Endodermal cell (in vitro differentiated cells): ENCODE measurements at regions not wholly inside any gene's neighbourhood (a gene's known extent, or its start where the extent isn't known, plus 50 kb on each side); places are given as distances from the start of the nearest gene placed in this dataset.

Source experiments
- DNase-seq: peaks from one replicate; pipeline ENCODE4 v3.0.0-alpha.2; 2017
- H3K27ac ChIP-seq: 2 replicates; pipeline ENCODE4 v1.5.1; 2013; ENCODE audit warnings: mild to moderate bottlenecking, low read depth, low read length, moderate library complexity
- H3K27me3 ChIP-seq: 2 replicates; pipeline ENCODE4 v1.6.1; 2013; ENCODE audit warnings: mild to moderate bottlenecking, low read length, moderate library complexity; ENCODE audit not compliant: insufficient read depth, control insufficient read depth, poor library complexity, severe bottlenecking
- H3K36me3 ChIP-seq: 2 replicates; pipeline ENCODE4 v1.7.0; 2013; ENCODE audit warnings: mild to moderate bottlenecking, low read length, moderate library complexity; ENCODE audit not compliant: control insufficient read depth, insufficient read depth
- H3K4me1 ChIP-seq: one replicate; pipeline ENCODE4 v1.7.0; 2013; ENCODE audit warnings: low read length; ENCODE audit not compliant: control insufficient read depth, insufficient read depth
- H3K4me3 ChIP-seq: 2 replicates; pipeline ENCODE4 v1.5.1; 2013; ENCODE audit warnings: mild to moderate bottlenecking, low read length, moderate library complexity
- H3K9ac ChIP-seq: 2 replicates; pipeline ENCODE4 v1.6.1; 2013; ENCODE audit warnings: mild to moderate bottlenecking, low read length, moderate library complexity; ENCODE audit not compliant: poor library complexity, severe bottlenecking; ENCODE audit errors: extremely low read depth
- H3K9me3 ChIP-seq: 2 replicates; pipeline ENCODE4 v1.6.1; 2013; ENCODE audit warnings: mild to moderate bottlenecking, low read length, moderate library complexity; ENCODE audit not compliant: control insufficient read depth
- H3K27ac Mint-ChIP-seq: 2 replicates; pipeline ENCODE4 v1.8.0; 2020; ENCODE audit warnings: mixed read lengths
- H3K27me3 Mint-ChIP-seq: 2 replicates; pipeline ENCODE4 v1.8.0; 2021; ENCODE audit warnings: mild to moderate bottlenecking, mixed read lengths; ENCODE audit not compliant: insufficient read depth
- H3K36me3 Mint-ChIP-seq: 2 replicates; pipeline ENCODE4 v1.8.0; 2020; ENCODE audit warnings: low read depth, mixed read lengths
- H3K4me1 Mint-ChIP-seq: 2 replicates; pipeline ENCODE4 v1.8.0; 2020; ENCODE audit warnings: mixed read lengths
- H3K4me3 Mint-ChIP-seq: 2 replicates; pipeline ENCODE4 v1.8.0; 2020; ENCODE audit warnings: mild to moderate bottlenecking, moderate library complexity, mixed read lengths
- H3K9me3 Mint-ChIP-seq: 2 replicates; pipeline ENCODE4 v1.8.0; 2020; ENCODE audit warnings: mild to moderate bottlenecking, mixed read lengths
- CTCF ChIP-seq: fragments of 200-600 bp; sonication (generic); conservative IDR thresholded peaks from 2 replicates; pipeline ENCODE4 v1.5.0; 2021; ENCODE audit warnings: antibody characterized with exemption, mild to moderate bottlenecking
- WGBS, 2 experiments: methylation state at CpG; one replicate each; pipeline versions ENCODE4 v1.1.5 to v1.1.7; 2013; ENCODE audit warnings: missing lambda C conversion rate in 2 of 2, mixed read lengths in 1 of 2; ENCODE audit not compliant: insufficient coverage in 1 of 2, insufficient read length in 1 of 2; 5-methylcytosine and 5-hydroxymethylcytosine counted together

DNA sequence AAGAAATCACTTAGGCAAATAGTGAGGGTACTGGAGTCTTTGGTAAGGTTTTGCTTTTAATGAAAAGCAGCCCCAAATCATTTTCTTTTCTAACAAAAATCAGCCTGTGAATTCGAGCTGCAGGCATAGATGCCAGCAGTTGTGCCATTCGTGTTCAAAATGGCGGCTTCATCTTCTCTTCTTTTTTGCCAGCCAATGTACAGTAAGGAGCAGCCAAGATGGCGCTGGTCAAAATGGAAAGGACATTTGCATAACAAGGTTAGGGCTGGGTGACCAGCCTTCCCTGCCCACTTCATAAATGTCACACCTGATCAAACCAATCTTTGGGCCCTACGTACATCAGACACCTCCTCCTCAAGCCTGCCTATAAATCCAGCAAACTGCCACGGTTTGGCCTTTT is 100.2 kb upstream of the RGS1 start:
- H3K4me3 ChIP-seq, result no peak overlapping the region
- Mint-ChIP-seq H3K36me3 (no peaks in the 10 kb centered on the region), H3K27ac (no peak overlapping the region), H3K27me3 (no peaks in the 10 kb centered on the region), H3K4me1 (no peaks in the 10 kb centered on the region), H3K4me3 (no peak overlapping the region), H3K9me3 (peaks cover 4% of the 10 kb centered on the region)
- TF ChIP-seq CTCF, result no peak
- DNase-seq, result no peak
- 89 to 100% methylated on average over 5 to 6 of the region's 6 CpGs for WGBS, 2 experiments
- no peak overlapping the region for H3K9ac ChIP-seq
- H3K27ac ChIP-seq, result no peak overlapping the region
- H3K36me3 ChIP-seq, result no peaks in the 10 kb centered on the region
- H3K9me3 ChIP-seq, result no peaks in the 10 kb centered on the region
- H3K4me1 ChIP-seq, result no peaks in the 10 kb centered on the region
- H3K27me3 ChIP-seq, result no peaks in the 10 kb centered on the region

- no peaks in the 10 kb centered on the region for H3K4me1 Mint-ChIP-seq
- no peaks in the 10 kb centered on the region for H3K27me3 Mint-ChIP-seq
- Histone ChIP-seq H3K27me3 (no peaks in the 10 kb centered on the region), H3K4me3 (no peak overlapping the region), H3K36me3 (no peaks in the 10 kb centered on the region), H3K27ac (no peak overlapping the region), H3K9me3 (no peaks in the 10 kb centered on the region), H3K9ac (no peak overlapping the region), H3K4me1 (no peaks in the 10 kb centered on the region)
- no peak overlapping the region for H3K4me3 Mint-ChIP-seq
- H3K27ac Mint-ChIP-seq, result no peak overlapping the region
- no peak for TF ChIP-seq CTCF
- WGBS, 2 experiments, result 93% methylated on average over 3 of the region's 3 CpGs
- H3K9me3 Mint-ChIP-seq, result peaks cover 4% of the 10 kb centered on the region
- no peak for DNase-seq
- H3K36me3 Mint-ChIP-seq, result no peaks in the 10 kb centered on the region
These were observed 99.6 kb upstream of the RGS1 start for GRCh38 chr1:192475970-192476369.

DNA sequence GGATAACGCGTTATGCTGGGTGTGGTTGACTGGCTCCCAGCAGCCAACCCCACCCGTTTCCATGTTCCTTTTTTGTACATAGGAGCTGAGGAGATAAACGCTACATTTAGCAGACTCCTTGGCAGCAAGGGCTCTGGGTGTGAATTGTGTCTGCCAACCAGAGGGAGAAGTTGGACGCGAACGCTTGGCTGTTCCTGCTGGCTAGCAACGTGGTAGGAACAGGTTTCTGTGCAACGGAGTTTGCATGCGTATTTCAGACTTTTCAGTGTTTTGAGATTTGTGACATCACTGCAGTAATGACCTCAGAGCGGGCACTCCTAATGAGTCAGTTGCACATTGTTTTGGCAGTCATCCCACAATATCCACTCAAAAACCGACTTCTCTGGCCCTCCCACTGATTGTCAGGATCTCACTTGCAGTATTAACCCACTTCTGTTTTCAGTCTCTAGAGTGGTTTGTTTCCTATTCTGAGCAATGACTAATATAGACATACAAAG is 98.7 kb upstream of the RGS1 start:
- 92 to 95% methylated on average over 11 to 12 of the region's 12 CpGs for WGBS, 2 experiments
- no peak overlapping the region for H3K27ac ChIP-seq
- Mint-ChIP-seq H3K4me3 (no peak overlapping the region), H3K4me1 (no peaks in the 10 kb centered on the region), H3K9me3 (peaks cover 4% of the 10 kb centered on the region), H3K36me3 (no peaks in the 10 kb centered on the region), H3K27me3 (no peaks in the 10 kb centered on the region), H3K27ac (no peak overlapping the region)
- no peaks in the 10 kb centered on the region for H3K36me3 ChIP-seq
- TF ChIP-seq CTCF, result no peak
- H3K9ac ChIP-seq, result no peak overlapping the region
- H3K4me3 ChIP-seq, result no peak overlapping the region
- H3K27me3 ChIP-seq, result no peaks in the 10 kb centered on the region
- no peaks in the 10 kb centered on the region for H3K4me1 ChIP-seq
- no peaks in the 10 kb centered on the region for H3K9me3 ChIP-seq
- DNase-seq, result no peak
